ENCODE measurements at regions not wholly inside any gene's neighbourhood (a gene's known extent, or its start where the extent isn't known, plus 50 kb on each side); places are given as distances from the start of the nearest gene placed in this dataset.
"Not testable (repeated sequence)": the region's sequence is repeated elsewhere in the genome, so short reads cannot be mapped to it uniquely, and the experiment has no call there.

DNA sequence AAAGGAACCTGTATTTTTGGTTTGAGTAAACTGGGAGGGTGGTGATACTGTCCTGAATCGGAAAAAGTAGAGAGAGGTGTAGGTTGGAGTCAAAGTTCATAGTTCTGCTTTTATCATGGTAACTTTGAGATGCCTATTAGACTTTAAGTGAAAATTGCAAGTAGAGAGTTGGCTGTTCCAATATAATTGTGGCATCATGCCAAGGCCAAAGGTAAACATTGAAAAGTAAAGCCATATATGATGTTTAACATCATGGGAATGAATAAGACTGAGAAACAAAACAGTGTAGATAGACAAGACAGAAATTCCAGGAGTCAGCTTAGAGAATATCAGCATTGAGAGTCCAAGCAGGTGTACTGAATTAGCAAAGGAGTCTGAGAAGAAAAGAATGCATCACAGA is 570.9 kb downstream of the HTR7 start:
- no peak for DNase-seq

DNA sequence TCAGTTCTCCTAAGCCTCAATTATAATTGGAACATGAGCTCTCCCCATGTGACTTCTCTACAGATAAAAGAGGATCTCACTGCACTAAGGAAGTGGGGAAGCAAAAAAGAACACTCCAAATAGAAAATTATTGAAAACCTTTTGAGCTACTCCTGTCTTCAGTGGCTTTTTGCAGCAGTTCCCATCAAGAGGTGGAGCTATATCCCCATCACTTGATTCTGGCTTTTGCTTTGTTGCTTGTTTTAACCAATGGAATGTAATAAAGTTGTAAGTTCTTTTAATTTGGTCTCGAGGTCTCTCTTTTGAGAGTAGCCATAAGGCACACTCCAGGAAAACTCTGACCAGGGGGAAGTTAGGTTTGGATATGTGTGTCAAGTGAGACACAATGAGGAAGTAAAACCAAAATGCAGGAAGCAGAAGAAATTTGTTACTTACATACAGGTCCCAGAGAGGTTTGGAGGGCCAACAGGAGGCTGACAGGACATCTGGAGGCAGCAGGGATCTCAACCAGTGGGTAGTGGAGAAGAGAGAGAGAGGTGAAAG is 569.4 kb downstream of the HTR7 start:
- DNase-seq = peak; percentile 17 to 50 (median 42)

DNA sequence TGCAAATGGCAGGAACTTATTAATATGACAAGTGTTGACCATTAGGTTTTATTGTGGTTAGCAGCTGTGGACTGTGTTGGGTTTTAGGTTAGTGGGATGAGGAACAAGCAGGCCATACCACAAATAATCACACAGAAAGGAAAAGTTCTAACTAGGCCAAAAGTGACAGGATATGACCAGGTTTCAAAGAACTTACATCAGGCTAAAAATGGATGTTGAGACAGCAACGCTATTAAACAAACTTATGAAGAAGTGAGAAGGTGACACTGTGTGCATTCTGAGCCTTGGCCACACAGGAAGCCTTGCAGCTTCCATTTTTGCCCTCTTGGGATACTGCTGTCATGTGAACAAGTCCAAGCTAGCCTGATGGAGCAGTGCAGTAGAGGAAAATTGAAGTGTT is 568.8 kb downstream of the HTR7 start:
- peak in 3 of 4 experiments; percentile 0 to 2 (median 1) for DNase-seq

GRCh38 chr10:90293616-90294015 is 564.2 kb downstream of the HTR7 start:
- no peak for DNase-seq

DNA sequence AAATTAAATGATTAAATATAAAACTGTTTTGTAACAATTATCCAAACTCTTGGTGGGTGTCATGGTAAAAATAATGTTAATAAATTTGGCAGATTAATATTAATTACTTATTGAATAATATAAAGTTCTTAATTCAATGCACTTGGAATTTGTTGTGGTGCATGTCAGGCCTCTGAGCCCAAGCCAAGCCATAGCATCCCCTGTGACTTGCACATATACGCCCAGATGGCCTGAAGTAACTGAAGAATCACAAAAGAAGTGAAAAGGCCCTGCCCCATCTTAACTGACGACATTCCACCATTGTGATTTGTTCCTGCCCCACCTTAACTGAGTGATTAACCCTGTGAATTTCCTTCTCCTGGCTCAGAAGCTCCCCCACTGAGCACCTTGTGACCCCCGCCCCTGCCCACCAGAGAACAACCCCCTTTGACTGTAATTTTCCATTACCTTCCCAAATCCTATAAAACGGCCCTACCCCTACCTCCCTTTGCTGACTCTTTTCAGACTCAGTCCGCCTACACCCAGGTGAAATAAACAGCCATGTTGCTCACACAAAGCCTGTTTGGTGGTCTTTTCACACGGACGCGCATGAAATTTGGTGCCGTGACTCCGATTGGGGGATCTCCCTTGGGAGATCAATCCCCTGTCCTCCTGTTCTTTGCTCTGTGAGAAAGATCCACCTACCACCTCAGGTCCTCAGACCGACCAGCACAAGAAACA is 562.9 kb downstream of the HTR7 start:
- not testable (repeated sequence) for DNase-seq

DNA sequence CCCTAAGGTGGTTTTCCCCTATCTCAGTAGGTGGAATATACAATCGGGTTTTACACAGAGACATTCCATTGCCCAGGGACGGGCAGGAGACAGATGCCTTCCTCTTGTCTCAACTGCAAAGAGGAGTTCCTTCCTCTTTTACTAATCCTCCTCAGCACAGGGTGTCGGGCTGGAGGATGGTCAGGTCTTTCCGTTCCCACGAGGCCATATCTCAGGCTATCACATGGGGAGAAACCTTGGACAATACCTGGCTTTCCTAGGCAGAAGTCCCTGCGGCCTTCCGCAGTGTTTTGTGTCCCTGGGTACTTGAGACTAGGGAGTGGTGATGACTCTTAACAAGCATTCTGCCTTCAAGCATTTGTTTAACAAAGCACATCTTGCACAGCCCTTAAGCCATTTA is 555.8 kb downstream of the HTR7 start:
- DNase-seq = not testable (repeated sequence)

DNA sequence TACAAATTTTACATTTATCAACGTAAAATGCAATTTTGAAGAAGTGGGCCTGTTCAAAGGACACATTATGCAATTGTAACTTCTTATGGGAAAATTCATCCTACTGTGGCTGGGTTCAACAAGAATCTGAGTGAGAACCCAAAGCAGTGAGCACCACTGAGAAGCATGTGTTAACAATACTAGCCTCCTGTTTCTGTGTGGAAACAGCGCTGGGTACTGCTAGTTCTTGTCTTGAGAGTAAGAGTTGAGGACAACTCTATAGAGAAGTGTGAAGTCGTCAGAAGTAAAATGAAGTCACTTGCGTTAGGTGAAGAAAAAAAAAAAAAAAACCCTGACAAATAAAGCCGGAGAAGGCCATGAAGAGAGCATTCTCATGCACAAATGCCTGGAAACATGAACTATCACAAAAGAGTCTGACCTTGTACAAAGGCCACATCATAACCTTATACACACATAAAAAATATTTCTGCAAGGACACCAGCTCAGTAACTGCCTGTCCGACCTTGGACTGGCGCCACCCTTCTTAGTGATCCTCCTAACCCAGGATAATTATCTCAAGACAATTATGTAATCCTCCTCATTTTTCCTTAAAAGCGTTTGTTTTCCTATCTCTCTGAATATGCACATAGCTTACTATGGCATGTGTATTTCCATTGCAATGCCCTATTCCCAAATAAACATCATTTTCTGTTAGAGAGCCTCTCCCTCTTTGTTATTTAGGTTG is 554.9 kb downstream of the HTR7 start:
- no peak for DNase-seq

- DNase-seq = no peak
Measured at GRCh38 chr10:90304533-90304932, 553.3 kb downstream of the HTR7 start.

DNA sequence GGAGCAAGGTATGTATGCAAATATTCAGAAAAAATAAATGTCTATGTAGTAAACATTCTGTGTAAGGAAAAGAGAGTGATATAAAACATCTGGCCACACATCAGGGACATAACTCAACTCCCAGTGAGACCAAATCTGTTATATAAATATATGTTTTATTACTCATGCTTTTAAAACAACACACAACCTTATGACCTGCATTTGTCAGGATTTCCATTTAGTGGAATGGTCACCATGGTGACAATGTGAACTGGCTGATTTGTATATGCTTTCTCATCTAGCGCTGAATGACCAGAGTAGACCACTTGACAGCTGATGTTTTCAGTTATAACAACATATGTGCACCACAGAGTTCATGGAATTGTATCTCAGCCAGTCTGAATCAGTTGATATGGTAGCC is 551.7 kb downstream of the HTR7 start:
- no peak for DNase-seq

GRCh38 chr10:90308223-90308622 is 549.6 kb downstream of the HTR7 start:
- DNase-seq = no peak

GRCh38 chr10:90313576-90314325 is 544.1 kb downstream of the HTR7 start:
- no peak for DNase-seq

DNA sequence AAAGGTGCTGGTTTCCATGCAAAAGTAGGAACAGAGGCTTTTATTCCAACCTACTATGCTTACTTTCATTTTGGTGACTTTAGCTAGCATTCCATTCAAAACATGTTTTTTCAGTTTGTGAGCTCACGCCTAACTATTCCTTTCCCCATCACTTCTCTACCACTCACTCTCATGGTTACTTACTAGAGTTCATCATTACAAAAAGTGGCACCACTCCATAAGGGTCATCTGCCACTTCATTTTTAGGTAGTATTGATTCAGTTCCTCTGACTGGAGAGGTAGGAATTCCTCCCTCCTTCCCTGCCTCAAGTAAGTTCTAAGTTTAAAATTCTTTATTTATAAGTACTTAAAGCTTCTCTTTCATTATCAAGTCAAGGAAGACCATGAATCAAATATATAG is 543.1 kb downstream of the HTR7 start:
- DNase-seq = no peak

- peak in 3 of 4 experiments; percentile 4 to 8 (median 8) for DNase-seq
Measured at GRCh38 chr10:90317172-90317571, 540.7 kb downstream of the HTR7 start.

DNA sequence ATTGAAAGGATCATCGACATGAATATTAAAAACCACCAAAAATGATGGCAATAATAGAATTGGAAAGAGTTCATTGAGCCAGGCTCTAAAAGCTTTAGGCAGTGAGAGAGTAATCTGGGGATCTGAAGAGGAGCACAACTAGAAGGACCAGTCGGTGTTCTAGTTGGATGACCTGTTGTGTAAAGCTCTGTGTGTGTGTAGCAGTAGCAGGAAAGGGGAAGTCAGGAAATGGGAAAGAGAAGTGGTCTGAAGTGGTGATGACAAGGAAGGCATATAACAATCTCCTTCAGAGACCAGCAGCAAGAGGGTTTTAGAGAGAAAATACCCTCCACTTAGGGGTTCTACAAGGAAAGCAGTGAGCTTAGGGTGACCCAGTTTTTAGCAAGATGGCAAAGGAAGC is 539.2 kb downstream of the HTR7 start:
- DNase-seq = peak in 3 of 4 experiments; percentile 3 to 20 (median 8)

GRCh38 chr10:90319188-90319914 is 538.5 kb downstream of the HTR7 start:
- DNase-seq = no peak

DNA sequence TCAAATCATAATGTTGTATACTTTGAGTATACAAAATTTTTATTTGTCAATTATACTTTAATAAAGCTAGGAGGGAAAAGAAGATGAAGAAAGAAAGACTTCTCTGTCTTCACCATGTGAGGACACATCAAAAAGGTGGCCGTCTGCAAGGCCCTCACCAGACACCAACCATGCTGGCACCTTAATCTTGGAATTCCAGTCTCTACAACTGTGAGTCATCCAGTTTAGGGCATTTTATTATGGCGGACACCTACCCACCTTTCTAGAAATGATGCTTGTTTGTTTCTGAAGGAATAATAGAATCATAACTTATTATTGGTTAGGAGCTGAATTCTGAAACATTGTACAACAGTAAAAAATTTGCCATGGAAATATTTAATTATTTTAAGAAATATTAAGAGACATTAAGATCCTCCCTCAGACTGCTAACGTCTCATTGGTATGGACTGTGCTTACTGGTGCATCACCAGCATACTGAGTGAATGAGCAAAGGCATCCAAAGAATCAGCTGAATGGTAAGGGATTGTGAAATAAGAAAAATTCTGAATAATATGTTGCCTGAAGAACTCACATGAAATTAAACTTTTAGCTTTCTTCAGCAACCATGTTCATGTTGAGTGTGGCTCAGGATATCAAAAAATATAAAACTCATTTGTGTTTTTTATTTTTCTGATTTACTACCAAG is 536.6 kb downstream of the HTR7 start:
- no peak for DNase-seq

DNA sequence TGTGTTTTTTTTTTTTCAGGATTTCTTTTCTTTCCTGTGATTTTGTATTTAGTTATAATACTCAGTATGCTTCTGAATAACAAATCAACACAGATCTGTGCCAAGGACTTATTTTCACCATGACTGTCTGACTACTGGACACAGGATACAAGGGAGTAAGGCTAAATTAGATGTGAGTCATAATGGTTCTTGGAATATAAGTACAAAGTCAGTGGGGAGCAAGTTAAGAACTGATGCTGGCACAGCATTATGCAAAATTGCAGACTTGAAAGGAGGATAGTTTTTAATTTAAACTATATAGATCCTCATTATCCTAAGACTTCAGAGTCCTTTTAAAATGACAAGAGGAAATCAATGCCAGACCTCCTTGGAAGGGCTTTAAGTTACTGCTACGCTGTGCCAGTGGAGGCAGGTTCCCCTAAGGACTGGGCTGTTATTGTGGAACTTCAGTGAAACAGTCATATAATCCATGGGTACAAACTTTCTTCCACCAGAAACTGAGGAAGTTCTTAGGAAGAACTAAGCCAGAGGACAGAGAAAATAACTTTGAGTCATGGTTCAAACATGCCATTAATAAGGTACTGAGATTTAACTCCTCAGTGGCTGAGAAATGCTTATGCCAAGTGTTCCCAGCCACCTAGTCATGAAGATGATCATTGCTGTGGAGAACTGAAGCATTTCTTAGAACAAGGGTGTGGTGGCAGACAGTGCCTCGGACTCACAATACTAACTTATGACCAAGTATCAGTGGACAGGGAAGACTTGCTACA is 531.2 kb downstream of the HTR7 start:
- DNase-seq = no peak

GRCh38 chr10:90327611-90328010 is 530.2 kb downstream of the HTR7 start:
- no peak for DNase-seq

DNA sequence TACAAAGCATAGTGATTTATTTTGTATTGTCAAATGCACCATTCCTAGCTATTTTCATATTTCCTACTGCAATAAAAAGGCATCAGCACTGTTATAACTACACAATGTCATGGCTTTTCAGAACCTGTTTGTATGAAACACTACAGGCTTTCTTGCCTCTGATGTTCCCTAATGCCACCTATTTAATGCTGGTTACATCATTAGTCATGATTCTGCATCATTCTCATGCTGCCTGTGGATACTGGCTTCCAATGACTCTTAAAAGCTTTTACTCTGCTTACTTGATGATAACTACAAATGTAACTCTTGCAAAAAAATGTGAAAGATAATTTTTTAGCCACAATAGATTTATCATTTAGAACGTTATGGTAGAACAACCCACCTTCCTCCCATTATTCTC is 529.4 kb downstream of the HTR7 start:
- no peak for DNase-seq

DNA sequence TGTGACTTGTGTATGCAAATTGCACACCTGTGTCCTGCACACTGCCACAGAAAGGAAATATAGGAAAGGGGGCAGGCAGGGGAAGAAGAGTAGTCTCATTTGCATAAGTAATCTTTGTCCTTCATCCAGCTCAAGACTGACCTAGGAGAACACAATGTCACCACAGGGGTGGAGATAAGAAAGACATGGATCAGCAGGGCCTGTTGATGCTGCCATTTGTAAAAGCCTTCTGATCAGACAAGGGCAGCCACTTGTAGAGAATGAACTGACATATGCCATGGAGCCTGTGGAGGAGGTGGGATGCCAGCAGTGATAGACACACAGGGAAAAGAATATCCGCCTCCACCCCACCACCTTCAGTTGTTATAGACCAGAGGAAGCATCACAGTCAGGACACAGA is 528.9 kb downstream of the HTR7 start:
- DNase-seq = no peak

DNA sequence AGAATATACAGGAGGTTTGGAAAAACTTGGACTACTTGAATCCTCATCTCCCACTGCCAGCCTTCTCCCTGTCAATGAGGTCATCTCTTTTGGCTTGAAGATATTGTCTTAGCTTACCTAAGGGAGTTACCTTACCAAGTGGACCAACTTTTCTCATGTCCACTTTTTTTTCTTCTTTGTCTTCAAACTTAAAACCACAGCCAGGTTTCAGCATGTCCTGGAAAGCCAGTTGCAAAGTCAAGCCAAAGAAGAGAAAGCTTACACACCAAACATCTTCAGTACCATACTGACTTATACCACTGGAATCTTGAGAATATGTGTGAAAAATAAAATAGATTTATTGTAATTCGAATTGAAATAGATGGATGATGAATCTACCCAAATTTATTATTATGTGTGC is 520.5 kb downstream of the HTR7 start:
- DNase-seq = no peak
